DND-41 (cell line): ENCODE measurements at regions not wholly inside any gene's neighbourhood (a gene's known extent, or its start where the extent isn't known, plus 50 kb on each side); places are given as distances from the start of the nearest gene placed in this dataset.

Experiments
- ATAC-seq: fragments of 200-7000 bp; cut with Tn5 transposase; 3 replicates; pipeline ENCODE4 v1.9.1; 2021; ENCODE audit warnings: low read depth; ENCODE audit not compliant: insufficient read depth
- DNase-seq: peaks from one replicate; pipeline ENCODE4 v3.0.0-alpha.2; 2020
- H2AFZ ChIP-seq: 2 replicates; pipeline ENCODE4 v1.6.0; 2012; ENCODE audit warnings: low read depth, low read length
- H3K27ac ChIP-seq: 2 replicates; pipeline ENCODE4 v1.5.1; 2012; ENCODE audit warnings: low read length, inconsistent platforms
- H3K27me3 ChIP-seq: fragments of 200-600 bp; sonication (generic); 2 replicates; pipeline ENCODE4 v1.6.0; 2012; ENCODE audit warnings: low read length, mild to moderate bottlenecking, inconsistent platforms; ENCODE audit not compliant: insufficient read depth, poor library complexity
- H3K36me3 ChIP-seq: 2 replicates; pipeline ENCODE4 v1.5.1; 2012; ENCODE audit warnings: low read length, inconsistent platforms; ENCODE audit not compliant: insufficient read depth
- H3K4me1 ChIP-seq: 2 replicates; pipeline ENCODE4 v1.5.1; 2012; ENCODE audit warnings: mild to moderate bottlenecking, low read length; ENCODE audit not compliant: insufficient read depth
- H3K4me2 ChIP-seq: 2 replicates; pipeline ENCODE4 v1.6.0; 2012; ENCODE audit warnings: mild to moderate bottlenecking, moderate library complexity, low read length, inconsistent platforms; ENCODE audit not compliant: insufficient read depth
- H3K4me3 ChIP-seq, 2 experiments: fragments of 200-600 bp in 1 of 2; shearing (Covaris generic) in 1 of 2; 2 replicates each; pipeline ENCODE4 v1.5.1; 2012 to 2016; ENCODE audit warnings: inconsistent platforms in 2 of 2, low read length in 2 of 2, mild to moderate bottlenecking in 2 of 2, low read depth in 1 of 2, moderate library complexity in 1 of 2
- H3K79me2 ChIP-seq: 2 replicates; pipeline ENCODE4 v1.6.0; 2012; ENCODE audit warnings: low read length, inconsistent platforms; ENCODE audit not compliant: insufficient read depth
- H3K9ac ChIP-seq: 2 replicates; pipeline ENCODE4 v1.6.0; 2012; ENCODE audit warnings: low read depth, mild to moderate bottlenecking, inconsistent platforms, low read length, moderate library complexity
- H3K9me3 ChIP-seq: 2 replicates; pipeline ENCODE4 v1.5.1; 2012; ENCODE audit warnings: low read length, moderate library complexity, mild to moderate bottlenecking, inconsistent platforms; ENCODE audit not compliant: insufficient read depth, severe bottlenecking
- H4K20me1 ChIP-seq: 2 replicates; pipeline ENCODE4 v1.6.0; 2012; ENCODE audit warnings: low read length; ENCODE audit not compliant: insufficient read depth
- CTCF ChIP-seq: IDR thresholded peaks from 2 replicates; pipeline ENCODE4 v1.5.1; 2012; ENCODE audit warnings: borderline replicate concordance, low read length, moderate library complexity, mild to moderate bottlenecking; ENCODE audit not compliant: poor library complexity, severe bottlenecking; ENCODE audit errors: extremely low read depth
- EZH2 ChIP-seq: IDR thresholded peaks from 3 replicates; pipeline ENCODE4 v1.6.1; 2012; ENCODE audit warnings: borderline replicate concordance, low read depth, mild to moderate bottlenecking, moderate library complexity, low read length, inconsistent platforms; ENCODE audit not compliant: severe bottlenecking

- no peak overlapping the region for H3K27ac ChIP-seq
- TF ChIP-seq CTCF (no peak), EZH2 (no peak)
- no peaks in the 10 kb centered on the region for H3K36me3 ChIP-seq
- no peaks in the 10 kb centered on the region for H3K4me1 ChIP-seq
- DNase-seq = no peak
- H4K20me1 ChIP-seq = no peaks in the 10 kb centered on the region
- no peaks in the 10 kb centered on the region for H3K27me3 ChIP-seq
- ATAC-seq = no peak
- H3K9ac ChIP-seq = no peak overlapping the region
- H3K4me3 ChIP-seq = no peak overlapping the region
- no peaks in the 10 kb centered on the region for H3K79me2 ChIP-seq
- no peak overlapping the region for H3K4me2 ChIP-seq
- H2AFZ ChIP-seq = no peak overlapping the region
- no peaks in the 10 kb centered on the region for H3K9me3 ChIP-seq
Measured at GRCh38 chr10:57884407-57884806, 383.3 kb downstream of the IPMK start.

- no peak overlapping the region for H3K9ac ChIP-seq
- H3K79me2 ChIP-seq = no peaks in the 10 kb centered on the region
- H4K20me1 ChIP-seq = no peaks in the 10 kb centered on the region
- no peak for TF ChIP-seq EZH2
- TF ChIP-seq CTCF = no peak
- no peak for DNase-seq
- no peak overlapping the region for H3K27ac ChIP-seq
- H3K4me3 ChIP-seq = no peak overlapping the region
- H3K9me3 ChIP-seq = no peaks in the 10 kb centered on the region
- H3K27me3 ChIP-seq = no peaks in the 10 kb centered on the region
- no peaks in the 10 kb centered on the region for H3K36me3 ChIP-seq
- no peaks in the 10 kb centered on the region for H3K4me1 ChIP-seq
- no peak overlapping the region for H2AFZ ChIP-seq
- no peak for ATAC-seq
- H3K4me2 ChIP-seq = no peak overlapping the region
Measured at GRCh38 chr10:57880446-57881227, 387.1 kb downstream of the IPMK start.

GRCh38 chr10:57874810-57875209, 392.9 kb downstream of the IPMK start:
- H3K9ac ChIP-seq = no peak overlapping the region
- no peak for DNase-seq

More at GRCh38 chr10:57874810-57875209, 392.9 kb downstream of the IPMK start:
- Histone ChIP-seq H3K4me2 (no peak overlapping the region), H3K27me3 (no peaks in the 10 kb centered on the region), H2AFZ (no peak overlapping the region), H3K27ac (no peak overlapping the region), H3K4me1 (no peaks in the 10 kb centered on the region), H3K79me2 (no peaks in the 10 kb centered on the region), H4K20me1 (no peaks in the 10 kb centered on the region), H3K4me3 (no peak overlapping the region), H3K9me3 (no peaks in the 10 kb centered on the region), H3K36me3 (no peaks in the 10 kb centered on the region)
- no peak for ATAC-seq
- TF ChIP-seq EZH2 = no peak
- TF ChIP-seq CTCF = no peak
